ENCODE measurements at regions not wholly inside any gene's neighbourhood (a gene's known extent, or its start where the extent isn't known, plus 50 kb on each side); places are given as distances from the start of the nearest gene placed in this dataset.
A peak's percentile ranks its signal among the peaks of the same experiment; 100 is the strongest.

DNA sequence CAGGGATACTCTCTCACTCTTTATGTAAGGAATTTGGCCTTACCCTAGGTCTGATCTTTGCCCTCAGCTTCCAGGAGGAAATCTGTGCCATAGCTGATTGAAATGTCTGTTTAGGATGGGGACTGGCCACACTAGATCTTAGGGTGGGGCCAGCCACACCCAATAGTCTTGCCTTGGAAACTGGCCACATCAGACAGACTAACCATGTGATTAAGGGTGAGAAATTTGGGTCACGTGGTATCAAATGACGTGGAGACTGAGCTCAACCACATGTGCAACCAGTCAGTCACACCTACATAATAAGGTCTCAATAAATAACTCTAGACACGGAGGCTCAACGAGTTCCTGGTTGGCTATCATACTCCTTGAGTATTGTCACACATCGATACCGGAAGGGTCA lies 113.5 kb downstream of the CNTN3 start:
- no peak for DNase-seq (ENCODE audit: low read depth)
- TF ChIP-seq, protein P1, sequence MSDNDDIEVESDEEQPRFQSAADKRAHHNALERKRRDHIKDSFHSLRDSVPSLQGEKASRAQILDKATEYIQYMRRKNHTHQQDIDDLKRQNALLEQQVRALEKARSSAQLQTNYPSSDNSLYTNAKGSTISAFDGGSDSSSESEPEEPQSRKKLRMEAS (IDR thresholded peaks at IDR 0.05; ENCODE audit: low read depth, low read length), result no peak
- no peak for TF ChIP-seq MYC (IDR thresholded peaks at IDR 0.05; ENCODE audit: low read depth, low read length)
- no peak for TF ChIP-seq CTCF (IDR thresholded peaks at IDR 0.05; ENCODE audit: low read depth, low read length)
- TF ChIP-seq POLR2A (IDR thresholded peaks at IDR 0.05; ENCODE audit: extremely low read depth, insufficient read length), result no peak
- H3K4me3 ChIP-seq (ENCODE audit: low read depth, low read length), result no peak overlapping the region

DNA sequence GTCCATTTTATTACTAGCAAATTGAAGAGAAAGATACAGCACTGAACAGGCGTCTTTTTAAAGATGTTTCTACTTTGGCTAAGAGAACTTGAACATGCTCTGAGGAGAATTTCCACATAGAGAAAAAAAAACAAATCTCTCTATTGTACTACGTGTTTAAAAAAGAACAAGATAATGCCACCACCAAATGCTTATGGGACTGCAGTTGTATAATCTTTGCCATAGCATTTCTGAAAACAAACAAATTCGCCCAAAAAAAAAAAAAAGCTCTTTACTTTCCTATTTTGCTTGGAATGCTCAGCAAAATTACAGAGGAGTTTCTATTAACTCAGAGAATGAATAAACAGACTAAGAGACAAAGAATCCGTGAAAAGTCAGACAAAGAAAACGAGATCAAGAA lies 114.2 kb downstream of the CNTN3 start:
- H3K4me3 ChIP-seq (ENCODE audit: low read depth, low read length), result no peak overlapping the region
- DNase-seq (ENCODE audit: low read depth), result no peak
- TF ChIP-seq, protein P1 (IDR thresholded peaks at IDR 0.05; ENCODE audit: low read depth, low read length), result no peak

GRCh38 chr3:74491874-74492273 lies 122.6 kb downstream of the CNTN3 start:
- TF ChIP-seq, protein P1 (IDR thresholded peaks at IDR 0.05; ENCODE audit: low read depth, low read length), result no peak
- TF ChIP-seq POLR2A (IDR thresholded peaks at IDR 0.05; ENCODE audit: extremely low read depth, insufficient read length) (no peak), CTCF (IDR thresholded peaks at IDR 0.05; ENCODE audit: low read depth, low read length) (no peak), MYC (IDR thresholded peaks at IDR 0.05; ENCODE audit: low read depth, low read length) (no peak)
- no peak overlapping the region for H3K4me3 ChIP-seq (ENCODE audit: low read depth, low read length)
- DNase-seq (ENCODE audit: low read depth), result peak; percentile 0

DNA sequence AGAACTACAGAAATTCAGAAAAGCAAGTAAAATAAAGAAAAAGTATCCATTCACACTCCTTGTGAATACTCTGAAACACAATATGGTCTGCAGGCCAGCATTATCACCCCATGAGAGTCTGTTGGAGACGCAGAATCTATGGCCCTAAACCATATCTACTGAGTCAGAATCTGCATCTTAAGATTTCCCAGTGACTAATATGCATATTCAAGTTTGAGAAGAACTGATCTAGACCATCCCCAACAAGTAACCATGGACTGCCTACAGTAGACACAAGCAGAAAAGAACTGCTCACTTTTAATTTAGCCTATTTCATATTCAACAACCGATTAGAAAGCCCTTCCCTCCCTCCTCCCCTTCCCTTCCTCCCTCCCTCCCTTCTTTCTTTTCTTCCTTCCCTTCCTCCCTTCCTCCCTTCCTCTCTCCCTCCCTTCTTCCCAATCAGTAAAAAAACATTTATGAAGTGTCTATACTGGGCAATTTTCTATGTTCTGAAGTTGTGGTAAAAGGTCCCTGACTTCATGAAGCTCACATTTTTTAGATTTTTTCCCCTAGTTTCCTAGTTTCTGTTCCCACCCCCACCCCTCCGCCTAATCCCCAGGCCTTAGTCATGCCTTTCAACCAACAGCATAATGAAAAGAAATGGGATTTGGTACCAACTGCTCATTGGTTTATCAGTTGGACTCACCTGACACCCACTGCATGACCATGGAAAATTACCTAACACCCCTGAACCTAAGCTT lies 125.2 kb downstream of the CNTN3 start:
- no peak for TF ChIP-seq MYC (IDR thresholded peaks at IDR 0.05; ENCODE audit: low read depth, low read length)
- no peak for TF ChIP-seq CTCF (IDR thresholded peaks at IDR 0.05; ENCODE audit: low read depth, low read length)
- TF ChIP-seq POLR2A (IDR thresholded peaks at IDR 0.05; ENCODE audit: extremely low read depth, insufficient read length), result no peak
- TF ChIP-seq, protein P1 (IDR thresholded peaks at IDR 0.05; ENCODE audit: low read depth, low read length), result no peak
- DNase-seq (ENCODE audit: low read depth), result no peak
- no peak overlapping the region for H3K4me3 ChIP-seq (ENCODE audit: low read depth, low read length)

DNA sequence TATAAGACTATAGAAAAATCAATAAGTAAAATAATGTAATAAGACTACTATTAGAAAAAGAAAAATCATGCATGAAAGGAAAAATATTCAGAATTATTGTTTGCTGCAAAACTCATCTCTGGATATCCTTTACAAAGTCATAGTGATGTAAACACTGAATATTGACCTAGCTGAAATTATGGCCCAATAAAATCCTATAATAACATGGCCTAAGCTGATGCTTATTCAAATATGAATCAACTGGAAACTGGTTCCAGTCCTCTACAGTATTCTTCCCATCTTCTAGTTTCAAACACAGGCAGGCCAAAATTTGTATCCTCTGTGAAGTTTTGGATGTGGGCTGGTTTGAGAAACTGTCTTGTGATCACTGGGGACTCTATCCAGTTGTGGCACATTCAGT lies 134.5 kb downstream of the CNTN3 start:
- no peak for DNase-seq (ENCODE audit: low read depth)
- TF ChIP-seq, protein P1 (IDR thresholded peaks at IDR 0.05; ENCODE audit: low read depth, low read length), result no peak
- TF ChIP-seq CTCF (IDR thresholded peaks at IDR 0.05; ENCODE audit: low read depth, low read length), result no peak
- H3K4me3 ChIP-seq (ENCODE audit: low read depth, low read length), result no peak overlapping the region

- H3K4me3 ChIP-seq (ENCODE audit: low read depth, low read length), result no peak overlapping the region
- DNase-seq (ENCODE audit: low read depth), result no peak
- no peak for TF ChIP-seq CTCF (IDR thresholded peaks at IDR 0.05; ENCODE audit: low read depth, low read length)
- TF ChIP-seq MYC (IDR thresholded peaks at IDR 0.05; ENCODE audit: low read depth, low read length), result no peak
- TF ChIP-seq POLR2A (IDR thresholded peaks at IDR 0.05; ENCODE audit: extremely low read depth, insufficient read length), result no peak
- TF ChIP-seq, protein P1 (IDR thresholded peaks at IDR 0.05; ENCODE audit: low read depth, low read length), result no peak
These were observed 144.1 kb downstream of the CNTN3 start for GRCh38 chr3:74470313-74470712.
